LNCaP clone FGC (cell line): ENCODE measurements at regions not wholly inside any gene's neighbourhood (a gene's known extent, or its start where the extent isn't known, plus 50 kb on each side); places are given as distances from the start of the nearest gene placed in this dataset.
A peak's percentile ranks its signal among the peaks of the same experiment; 100 is the strongest.

ENCODE experiments used
- DNase-seq: peaks from one replicate; pipeline ENCODE4 v3.0.0-alpha.2; 2011; ENCODE audit warnings: low read depth
- H3K4me3 ChIP-seq: 2 replicates; pipeline ENCODE4 v1.5.1; 2011; ENCODE audit warnings: mild to moderate bottlenecking, low read depth, low read length, control low read depth
- CTCF ChIP-seq: IDR thresholded peaks from 2 replicates; pipeline ENCODE4 v1.5.1; 2012; ENCODE audit warnings: mild to moderate bottlenecking; ENCODE audit not compliant: control insufficient read depth, insufficient read depth; ENCODE audit errors: extremely low read depth

- no peak for DNase-seq
- no peak for TF ChIP-seq CTCF
- no peak overlapping the region for H3K4me3 ChIP-seq
Measured at GRCh38 chr3:59698091-59698490, 648.3 kb upstream of the CFAP20DC start.

- no peak for DNase-seq
- TF ChIP-seq CTCF = no peak
- no peak overlapping the region for H3K4me3 ChIP-seq
Measured at GRCh38 chr3:59696783-59697182, 647.0 kb upstream of the CFAP20DC start.

GRCh38 chr3:59695860-59696259, 646.0 kb upstream of the CFAP20DC start:
- no peak for TF ChIP-seq CTCF
- no peak overlapping the region for H3K4me3 ChIP-seq
- DNase-seq = no peak

- no peak for DNase-seq
- no peak overlapping the region for H3K4me3 ChIP-seq
- no peak for TF ChIP-seq CTCF
Measured at GRCh38 chr3:59692117-59692516, 642.3 kb upstream of the CFAP20DC start.

- no peak for DNase-seq
- no peak for TF ChIP-seq CTCF
- no peak overlapping the region for H3K4me3 ChIP-seq
Measured at GRCh38 chr3:59690886-59691285, 641.1 kb upstream of the CFAP20DC start.

GRCh38 chr3:59688636-59689035, 638.8 kb upstream of the CFAP20DC start:
- TF ChIP-seq CTCF = no peak
- DNase-seq = peak; percentile 52

GRCh38 chr3:59685432-59685831, 635.6 kb upstream of the CFAP20DC start:
- H3K4me3 ChIP-seq = no peak overlapping the region
- TF ChIP-seq CTCF = no peak
- no peak for DNase-seq

More at GRCh38 chr3:59688636-59689035, 638.8 kb upstream of the CFAP20DC start:
- no peak overlapping the region for H3K4me3 ChIP-seq
